ENCODE measurements at regions not wholly inside any gene's neighbourhood (a gene's known extent, or its start where the extent isn't known, plus 50 kb on each side); places are given as distances from the start of the nearest gene placed in this dataset.

DNA sequence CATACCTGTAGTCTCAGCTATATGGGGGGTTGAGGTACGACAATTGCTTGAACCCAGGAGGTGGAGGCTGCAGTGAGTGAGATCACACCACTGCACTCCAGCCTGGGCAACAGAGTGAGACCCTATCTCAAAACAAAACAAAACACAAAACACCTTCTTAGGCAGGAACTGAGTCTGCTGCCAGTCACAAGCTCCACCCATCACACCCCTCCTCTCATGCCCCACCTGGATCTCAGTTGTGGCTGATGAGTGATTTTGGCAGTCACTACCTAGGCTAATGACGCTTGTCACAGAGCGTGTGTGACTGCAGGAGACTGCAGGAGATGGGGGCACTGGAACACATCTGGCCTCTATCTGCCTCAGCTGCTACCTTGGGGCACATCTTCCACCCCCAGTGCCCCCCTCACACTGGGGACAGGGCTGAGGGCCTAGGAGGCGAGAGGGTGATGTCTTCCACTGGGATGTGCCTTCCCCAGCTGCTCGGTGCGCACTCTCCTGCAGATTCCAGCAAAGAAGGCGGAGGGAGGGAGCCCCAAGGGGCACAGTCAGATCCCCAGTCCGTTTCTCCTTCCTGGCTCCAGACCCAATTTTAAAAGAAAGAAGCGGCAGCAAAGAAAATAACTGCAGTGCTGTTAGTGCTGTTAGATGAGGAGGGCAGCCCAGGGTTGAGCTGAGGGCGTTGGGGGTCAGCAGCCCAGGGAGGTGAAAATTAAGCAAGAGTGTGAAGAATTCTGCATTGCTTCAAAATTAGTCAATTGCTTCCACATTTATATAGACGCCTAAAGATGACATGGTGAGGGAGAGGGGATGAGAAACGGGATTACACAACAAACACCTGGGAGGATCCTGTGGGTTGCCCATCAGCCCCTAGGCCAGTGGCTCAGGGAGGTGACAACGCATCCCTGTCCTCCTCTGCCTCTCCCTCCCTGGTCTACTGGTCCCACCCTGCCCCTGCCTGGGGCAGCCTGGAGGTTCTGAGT, 143.6 kb upstream of the HAAO start:
- H3K4me3 ChIP-seq, result no peak overlapping the region
- H3K27me3 ChIP-seq, result peaks cover 0 to 7% of the 10 kb centered on the region in 2 donors
- H3K4me1 ChIP-seq, result peaks cover 3 to 27% of the 10 kb centered on the region in 2 donors
- DNase-seq (no peak), ATAC-seq (no peak)
- H3K27ac ChIP-seq, result no peak overlapping the region
- intact Hi-C loops (cut with DNase I), result no loop called here
- no peaks in the 10 kb centered on the region for H3K9me3 ChIP-seq
- H3K36me3 ChIP-seq, result no peaks in the 10 kb centered on the region
- TF ChIP-seq, protein P1, sequence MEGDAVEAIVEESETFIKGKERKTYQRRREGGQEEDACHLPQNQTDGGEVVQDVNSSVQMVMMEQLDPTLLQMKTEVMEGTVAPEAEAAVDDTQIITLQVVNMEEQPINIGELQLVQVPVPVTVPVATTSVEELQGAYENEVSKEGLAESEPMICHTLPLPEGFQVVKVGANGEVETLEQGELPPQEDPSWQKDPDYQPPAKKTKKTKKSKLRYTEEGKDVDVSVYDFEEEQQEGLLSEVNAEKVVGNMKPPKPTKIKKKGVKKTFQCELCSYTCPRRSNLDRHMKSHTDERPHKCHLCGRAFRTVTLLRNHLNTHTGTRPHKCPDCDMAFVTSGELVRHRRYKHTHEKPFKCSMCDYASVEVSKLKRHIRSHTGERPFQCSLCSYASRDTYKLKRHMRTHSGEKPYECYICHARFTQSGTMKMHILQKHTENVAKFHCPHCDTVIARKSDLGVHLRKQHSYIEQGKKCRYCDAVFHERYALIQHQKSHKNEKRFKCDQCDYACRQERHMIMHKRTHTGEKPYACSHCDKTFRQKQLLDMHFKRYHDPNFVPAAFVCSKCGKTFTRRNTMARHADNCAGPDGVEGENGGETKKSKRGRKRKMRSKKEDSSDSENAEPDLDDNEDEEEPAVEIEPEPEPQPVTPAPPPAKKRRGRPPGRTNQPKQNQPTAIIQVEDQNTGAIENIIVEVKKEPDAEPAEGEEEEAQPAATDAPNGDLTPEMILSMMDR (IDR thresholded peaks at IDR 0.05), result no peak

GRCh38 chr2:42934580-42935186, 142.3 kb upstream of the HAAO start:
- Histone ChIP-seq H3K27me3 (peaks cover 0 to 7% of the 10 kb centered on the region in 2 donors), H3K27ac (peak overlapping the region in 1 of 2 donors; percentile 25), H3K4me3 (no peak overlapping the region), H3K9me3 (no peaks in the 10 kb centered on the region), H3K4me1 (peaks cover 7 to 35% of the 10 kb centered on the region in 2 donors), H3K36me3 (no peaks in the 10 kb centered on the region)
- TF ChIP-seq, protein P1 (IDR thresholded peaks at IDR 0.05), result no peak
- ATAC-seq (no peak), DNase-seq (no peak)
- intact Hi-C loops (cut with DNase I), result no loop called here

- intact Hi-C loops (cut with DNase I), result no loop called here
Observed at GRCh38 chr2:42933824-42934254, 141.5 kb upstream of the HAAO start.

GRCh38 chr2:42932271-42933151, 140.1 kb upstream of the HAAO start:
- peaks cover 16 to 55% of the 10 kb centered on the region in 2 donors for H3K4me1 ChIP-seq
- no peak for ATAC-seq
- TF ChIP-seq, protein P1 (IDR thresholded peaks at IDR 0.05), result no peak
- no peak for DNase-seq
- H3K9me3 ChIP-seq, result no peaks in the 10 kb centered on the region
- H3K36me3 ChIP-seq, result no peaks in the 10 kb centered on the region
- intact Hi-C loops (cut with DNase I), result no loop called here
- no peak overlapping the region for H3K4me3 ChIP-seq
- peak overlapping the region in 1 of 2 donors; percentile 48 for H3K27ac ChIP-seq
- peaks cover 0 to 7% of the 10 kb centered on the region in 2 donors for H3K27me3 ChIP-seq

More at GRCh38 chr2:42933824-42934254, 141.5 kb upstream of the HAAO start:
- Histone ChIP-seq H3K27ac (peak overlapping the region in 1 of 2 donors; percentile 25), H3K9me3 (no peaks in the 10 kb centered on the region), H3K36me3 (no peaks in the 10 kb centered on the region), H3K4me1 (peaks cover 16 to 42% of the 10 kb centered on the region in 2 donors), H3K27me3 (peaks cover 0 to 7% of the 10 kb centered on the region in 2 donors), H3K4me3 (no peak overlapping the region)
- TF ChIP-seq, protein P1 (IDR thresholded peaks at IDR 0.05), result no peak
- DNase-seq (no peak), ATAC-seq (no peak)
